ENCODE measurements at regions not wholly inside any gene's neighbourhood (a gene's known extent, or its start where the extent isn't known, plus 50 kb on each side); places are given as distances from the start of the nearest gene placed in this dataset.

DNA sequence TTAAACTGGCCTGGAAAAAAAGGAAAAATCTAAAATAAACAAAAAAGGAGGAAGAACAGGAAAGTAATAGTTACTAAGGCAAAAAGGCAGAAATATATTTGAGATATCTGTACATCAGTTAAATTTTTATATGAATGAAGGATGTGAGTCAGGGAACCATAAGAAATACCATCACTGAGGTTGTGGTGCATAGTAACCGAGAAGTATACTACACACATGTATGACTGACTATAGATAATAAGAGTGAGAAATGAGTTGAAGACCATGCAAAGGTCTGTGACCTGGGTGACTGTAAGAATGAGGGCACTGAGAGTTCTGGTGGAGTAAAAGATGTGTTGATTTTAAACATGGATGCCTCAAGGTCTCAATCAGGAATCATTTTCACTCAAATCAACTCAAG is 220.6 kb upstream of the FAM241A start:
- TF ChIP-seq POLR2A (IDR thresholded peaks at IDR 0.05; ENCODE audit: low read depth, low read length), result no peak
- no peak for TF ChIP-seq POLR2AphosphoS5 (IDR thresholded peaks at IDR 0.05; ENCODE audit: low read depth, low read length)
- TF ChIP-seq TAF1 (IDR thresholded peaks at IDR 0.05; ENCODE audit: low read depth, low read length), result no peak
- TF ChIP-seq POU2F2 (IDR thresholded peaks at IDR 0.05; ENCODE audit: low read depth, low read length), result no peak
- TF ChIP-seq SPI1 (IDR thresholded peaks at IDR 0.05; ENCODE audit: low read depth, low read length), result no peak
